Naive thymus-derived CD8-positive, alpha-beta T cell (primary cell): ENCODE measurements at regions not wholly inside any gene's neighbourhood (a gene's known extent, or its start where the extent isn't known, plus 50 kb on each side); places are given as distances from the start of the nearest gene placed in this dataset.

Source experiments
- ATAC-seq, 2 donors: fragments of 150-1000 bp; cut with Tn5 transposase in 1 of 2; sonication (Bioruptor Pico), chemical (Tn5 transposase) in 1 of 2; 1 replicate in 1 of 2; 2 replicates in 1 of 2; pipeline ENCODE4 v1.10.0; 2021; ENCODE audit warnings: mild to moderate bottlenecking in 2 of 2, moderate library complexity in 2 of 2
- POLR2A ChIA-PET: fragments of 350-600 bp; sonication (Branson Sonifier 250); formaldehyde crosslinking; loops from one replicate; lab custom pipeline; 2021; ENCODE audit warnings: antibody characterized with exemption; lab: Charles Lee
- DNase-seq, 10 donors: peaks; one replicate each; pipeline versions ENCODE4 v3.0.0 to v3.0.0-alpha.2; 2020 to 2022
- H3K27ac Mint-ChIP-seq, 10 donors: one replicate each; pipeline ENCODE4 v1.8.0; 2020 to 2022; ENCODE audit warnings: mild to moderate bottlenecking in 10 of 10, mixed read lengths in 10 of 10, moderate library complexity in 4 of 10, inconsistent platforms in 1 of 10
- H3K27me3 Mint-ChIP-seq, 5 donors: one replicate each; pipeline ENCODE4 v1.8.0; 2021 to 2022; ENCODE audit warnings: mixed read lengths in 5 of 5
- H3K36me3 Mint-ChIP-seq, 3 donors: one replicate each; pipeline ENCODE4 v1.8.0; 2020 to 2022; ENCODE audit warnings: mixed read lengths in 3 of 3, mild to moderate bottlenecking in 2 of 3, inconsistent platforms in 1 of 3
- H3K4me1 Mint-ChIP-seq, 4 donors: one replicate each; pipeline ENCODE4 v1.8.0; 2021 to 2022; ENCODE audit warnings: mixed read lengths in 4 of 4
- H3K4me3 Mint-ChIP-seq, 10 donors: one replicate each; pipeline ENCODE4 v1.8.0; 2020 to 2022; ENCODE audit warnings: mild to moderate bottlenecking in 10 of 10, mixed read lengths in 10 of 10, moderate library complexity in 6 of 10, inconsistent platforms in 1 of 10
- H3K9me3 Mint-ChIP-seq, 9 donors: one replicate each; pipeline ENCODE4 v1.8.0; 2020 to 2022; ENCODE audit warnings: mixed read lengths in 9 of 9, mild to moderate bottlenecking in 3 of 9, inconsistent platforms in 1 of 9, moderate library complexity in 1 of 9

GRCh38 chrX:39758791-39759525, 338.8 kb downstream of the BCOR start:
- Mint-ChIP-seq H3K4me3 (no peak overlapping the region), H3K27ac (peak overlapping the region in 1 of 10 donors; percentile 43), H3K4me1 (no peaks in the 10 kb centered on the region), H3K36me3 (no peaks in the 10 kb centered on the region), H3K27me3 (no peaks in the 10 kb centered on the region), H3K9me3 (no peaks in the 10 kb centered on the region)
- POLR2A ChIA-PET, result no interaction called here
- ATAC-seq (no peak), DNase-seq (no peak)

- ATAC-seq (no peak), DNase-seq (no peak)
- H3K4me1 Mint-ChIP-seq, result no peaks in the 10 kb centered on the region
- H3K9me3 Mint-ChIP-seq, result no peaks in the 10 kb centered on the region
- POLR2A ChIA-PET, result no interaction called here
- H3K4me3 Mint-ChIP-seq, result no peak overlapping the region
- peak overlapping the region in 1 of 10 donors; percentile 67 for H3K27ac Mint-ChIP-seq
- H3K27me3 Mint-ChIP-seq, result no peaks in the 10 kb centered on the region
- H3K36me3 Mint-ChIP-seq, result no peaks in the 10 kb centered on the region
Measured at GRCh38 chrX:39759526-39760224, 338.1 kb downstream of the BCOR start.

- H3K36me3 Mint-ChIP-seq, result no peaks in the 10 kb centered on the region
- H3K9me3 Mint-ChIP-seq, result no peaks in the 10 kb centered on the region
- POLR2A ChIA-PET, result no interaction called here
- no peak overlapping the region for H3K4me3 Mint-ChIP-seq
- ATAC-seq (no peak), DNase-seq (no peak)
- H3K4me1 Mint-ChIP-seq, result peaks cover 1 to 8% (median 5%) of the 10 kb centered on the region in 4 donors
- H3K27ac Mint-ChIP-seq, result peak overlapping the region in 2 of 10 donors; percentile 24 to 29
- H3K27me3 Mint-ChIP-seq, result no peaks in the 10 kb centered on the region
Measured at GRCh38 chrX:39760930-39761329, 336.8 kb downstream of the BCOR start.

- H3K27me3 Mint-ChIP-seq, result no peaks in the 10 kb centered on the region
- no peak overlapping the region for H3K27ac Mint-ChIP-seq
- no peak for ATAC-seq
- H3K4me1 Mint-ChIP-seq, result peaks cover 1 to 19% (median 15%) of the 10 kb centered on the region in 4 donors
- POLR2A ChIA-PET, result no interaction called here
- H3K4me3 Mint-ChIP-seq, result no peak overlapping the region
- no peaks in the 10 kb centered on the region for H3K36me3 Mint-ChIP-seq
- no peaks in the 10 kb centered on the region for H3K9me3 Mint-ChIP-seq
- DNase-seq, result no peak
Measured at GRCh38 chrX:39762266-39762841, 335.4 kb downstream of the BCOR start.

GRCh38 chrX:39764441-39764914, 333.3 kb downstream of the BCOR start:
- H3K27me3 Mint-ChIP-seq, result no peaks in the 10 kb centered on the region
- H3K9me3 Mint-ChIP-seq, result no peaks in the 10 kb centered on the region
- peak overlapping the region in 4 of 10 donors; percentile 15 to 48 (median 42) for H3K27ac Mint-ChIP-seq
- no peak overlapping the region for H3K4me3 Mint-ChIP-seq
- H3K4me1 Mint-ChIP-seq, result peaks cover 1 to 23% (median 15%) of the 10 kb centered on the region in 4 donors
- no peaks in the 10 kb centered on the region for H3K36me3 Mint-ChIP-seq
- DNase-seq (no peak), ATAC-seq (no peak)
- POLR2A ChIA-PET, result interaction anchor here (1.1 kb wide), 1 partner anchor 10 kb away, joined by 4 read pairs; no protein-coding TSS in a partner anchor

- H3K27me3 Mint-ChIP-seq, result no peaks in the 10 kb centered on the region
- H3K4me3 Mint-ChIP-seq, result no peak overlapping the region
- H3K4me1 Mint-ChIP-seq, result peaks cover 2 to 23% (median 15%) of the 10 kb centered on the region in 4 donors
- POLR2A ChIA-PET, result no interaction called here
- H3K9me3 Mint-ChIP-seq, result no peaks in the 10 kb centered on the region
- H3K36me3 Mint-ChIP-seq, result no peaks in the 10 kb centered on the region
- ATAC-seq (no peak), DNase-seq (no peak)
- H3K27ac Mint-ChIP-seq, result peak overlapping the region in 9 of 10 donors; percentile 5 to 96 (median 92)
Measured at GRCh38 chrX:39765327-39765726, 332.4 kb downstream of the BCOR start.

- H3K4me3 Mint-ChIP-seq, result peak overlapping the region in 8 of 10 donors; percentile 10 to 62 (median 40)
- H3K36me3 Mint-ChIP-seq, result no peaks in the 10 kb centered on the region
Measured at GRCh38 chrX:39766085-39766726, 331.6 kb downstream of the BCOR start.

GRCh38 chrX:39766855-39767254, 330.9 kb downstream of the BCOR start:
- DNase-seq (no peak), ATAC-seq (no peak)
- Mint-ChIP-seq H3K27me3 (no peaks in the 10 kb centered on the region), H3K36me3 (no peaks in the 10 kb centered on the region), H3K27ac (peak overlapping the region in 7 of 10 donors; percentile 80 to 94 (median 91)), H3K4me1 (peaks cover 8 to 37% (median 23%) of the 10 kb centered on the region in 4 donors), H3K4me3 (peak overlapping the region in 2 of 10 donors; percentile 23 to 37), H3K9me3 (no peaks in the 10 kb centered on the region)
- POLR2A ChIA-PET, result interaction anchor here (1.0 kb wide), 1 partner anchor 294 kb away, joined by 3 read pairs; no protein-coding TSS in a partner anchor

More at GRCh38 chrX:39766085-39766726, 331.6 kb downstream of the BCOR start:
- H3K27me3 Mint-ChIP-seq, result no peaks in the 10 kb centered on the region
- POLR2A ChIA-PET, result interaction anchor here (1.0 kb wide), 1 partner anchor 295 kb away, joined by 3 read pairs; no protein-coding TSS in a partner anchor
- H3K9me3 Mint-ChIP-seq, result no peaks in the 10 kb centered on the region
- DNase-seq (peak in 6 of 10 donors; percentile 19 to 66 (median 51)), ATAC-seq (peak; percentile 97 to 98)
- peak overlapping the region; percentile 80 to 96 (median 92) for H3K27ac Mint-ChIP-seq
- peaks cover 4 to 30% (median 16%) of the 10 kb centered on the region in 4 donors for H3K4me1 Mint-ChIP-seq

- POLR2A ChIA-PET, result no interaction called here
- ATAC-seq, result no peak
Measured at GRCh38 chrX:39767446-39767845, 330.3 kb downstream of the BCOR start.

GRCh38 chrX:39769748-39770147, 328.0 kb downstream of the BCOR start:
- H3K27ac Mint-ChIP-seq, result no peak overlapping the region
- POLR2A ChIA-PET, result interaction anchor here (0.8 kb wide), 1 partner anchor 336 kb away, joined by 4 read pairs; no protein-coding TSS in a partner anchor
- no peaks in the 10 kb centered on the region for H3K27me3 Mint-ChIP-seq
- no peaks in the 10 kb centered on the region for H3K9me3 Mint-ChIP-seq
- no peaks in the 10 kb centered on the region for H3K36me3 Mint-ChIP-seq
- H3K4me1 Mint-ChIP-seq, result peaks cover 15 to 60% (median 47%) of the 10 kb centered on the region in 4 donors
- H3K4me3 Mint-ChIP-seq, result no peak overlapping the region
- ATAC-seq, result no peak
- DNase-seq, result no peak

More at GRCh38 chrX:39767446-39767845, 330.3 kb downstream of the BCOR start:
- no peaks in the 10 kb centered on the region for H3K9me3 Mint-ChIP-seq
- H3K4me3 Mint-ChIP-seq, result no peak overlapping the region
- no peaks in the 10 kb centered on the region for H3K36me3 Mint-ChIP-seq
- no peak for DNase-seq
- peak overlapping the region in 3 of 10 donors; percentile 51 to 72 (median 60) for H3K27ac Mint-ChIP-seq
- no peaks in the 10 kb centered on the region for H3K27me3 Mint-ChIP-seq
- H3K4me1 Mint-ChIP-seq, result peaks cover 11 to 43% (median 28%) of the 10 kb centered on the region in 4 donors

- peaks cover 14 to 54% (median 43%) of the 10 kb centered on the region in 4 donors for H3K4me1 Mint-ChIP-seq
- H3K36me3 Mint-ChIP-seq, result no peaks in the 10 kb centered on the region
- ATAC-seq (no peak), DNase-seq (no peak)
- H3K27me3 Mint-ChIP-seq, result no peaks in the 10 kb centered on the region
- POLR2A ChIA-PET, result interaction anchor here (0.9 kb wide), 1 partner anchor 12 kb away, joined by 3 read pairs; no protein-coding TSS in a partner anchor
- H3K4me3 Mint-ChIP-seq, result peak overlapping the region in 2 of 10 donors; percentile 45 to 75
- no peaks in the 10 kb centered on the region for H3K9me3 Mint-ChIP-seq
- peak overlapping the region in 3 of 10 donors; percentile 91 to 94 (median 92) for H3K27ac Mint-ChIP-seq
Measured at GRCh38 chrX:39771089-39771488, 326.7 kb downstream of the BCOR start.
